ENCODE measurements at regions not wholly inside any gene's neighbourhood (a gene's known extent, or its start where the extent isn't known, plus 50 kb on each side); places are given as distances from the start of the nearest gene placed in this dataset.

DNA sequence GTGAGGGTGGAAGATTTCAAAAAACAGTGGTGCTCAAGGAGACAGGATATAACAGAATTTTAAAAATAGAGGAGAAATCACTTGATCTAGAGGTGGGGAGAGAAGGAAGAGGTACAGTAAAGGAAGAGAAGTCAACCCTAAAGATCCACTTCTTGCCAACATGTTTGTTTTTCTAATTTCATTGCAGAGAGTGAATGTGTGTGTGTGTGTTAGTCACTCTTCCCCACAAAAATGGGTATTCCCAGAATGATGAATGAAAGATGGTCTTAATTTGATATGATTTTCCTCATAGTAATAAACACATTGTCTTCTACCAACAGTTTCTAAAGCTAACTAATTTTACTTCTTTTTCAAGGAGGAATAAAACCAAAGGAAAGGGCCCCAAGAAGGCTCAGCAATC is 74.2 kb upstream of the NGF start:
- no peak for TF ChIP-seq POLR2A (IDR thresholded peaks at IDR 0.05)
- TF ChIP-seq, protein P1, sequence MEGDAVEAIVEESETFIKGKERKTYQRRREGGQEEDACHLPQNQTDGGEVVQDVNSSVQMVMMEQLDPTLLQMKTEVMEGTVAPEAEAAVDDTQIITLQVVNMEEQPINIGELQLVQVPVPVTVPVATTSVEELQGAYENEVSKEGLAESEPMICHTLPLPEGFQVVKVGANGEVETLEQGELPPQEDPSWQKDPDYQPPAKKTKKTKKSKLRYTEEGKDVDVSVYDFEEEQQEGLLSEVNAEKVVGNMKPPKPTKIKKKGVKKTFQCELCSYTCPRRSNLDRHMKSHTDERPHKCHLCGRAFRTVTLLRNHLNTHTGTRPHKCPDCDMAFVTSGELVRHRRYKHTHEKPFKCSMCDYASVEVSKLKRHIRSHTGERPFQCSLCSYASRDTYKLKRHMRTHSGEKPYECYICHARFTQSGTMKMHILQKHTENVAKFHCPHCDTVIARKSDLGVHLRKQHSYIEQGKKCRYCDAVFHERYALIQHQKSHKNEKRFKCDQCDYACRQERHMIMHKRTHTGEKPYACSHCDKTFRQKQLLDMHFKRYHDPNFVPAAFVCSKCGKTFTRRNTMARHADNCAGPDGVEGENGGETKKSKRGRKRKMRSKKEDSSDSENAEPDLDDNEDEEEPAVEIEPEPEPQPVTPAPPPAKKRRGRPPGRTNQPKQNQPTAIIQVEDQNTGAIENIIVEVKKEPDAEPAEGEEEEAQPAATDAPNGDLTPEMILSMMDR (IDR thresholded peaks at IDR 0.05 in 8 of 11, conservative IDR thresholded peaks at IDR 0.05 in 3 of 11): no peak
